ENCODE measurements at regions not wholly inside any gene's neighbourhood (a gene's known extent, or its start where the extent isn't known, plus 50 kb on each side); places are given as distances from the start of the nearest gene placed in this dataset.

DNA sequence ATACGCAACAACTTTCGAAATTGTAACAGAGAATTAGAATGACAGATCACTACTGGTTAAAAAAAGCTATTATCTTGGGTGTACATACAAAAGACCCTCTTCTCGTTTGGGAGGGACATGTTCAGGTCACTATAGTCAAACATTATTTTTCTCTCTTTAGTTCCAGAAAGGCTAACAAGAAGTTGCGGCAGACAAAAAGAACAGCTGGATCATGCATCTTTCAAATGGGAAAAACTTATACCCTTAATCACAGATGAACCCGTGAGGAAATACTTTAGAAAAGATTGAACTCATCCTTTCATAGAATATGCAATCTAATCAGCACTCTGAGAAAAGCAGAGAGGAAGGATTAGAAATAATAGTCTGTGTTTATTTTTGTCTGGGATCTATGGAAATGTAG, 72.5 kb downstream of the EVX1 start:
- ChIA-PET POLR2A (no interaction called here), CTCF (interaction anchor here (1.0 to 1.9 kb wide), 2 partner anchors 12 to 47 kb away, joined by 4 to 7 read pairs; no protein-coding TSS in a partner anchor)
- no peak overlapping the region for H3K4me3 ChIP-seq (replicated peaks in 1 of 3; ENCODE audit: insufficient read depth in 1 of 3, low read depth in 1 of 3, low read length in 3 of 3)
- H3K79me2 ChIP-seq (ENCODE audit: control insufficient read depth, insufficient read depth, low read length): no peaks in the 10 kb centered on the region
- dilution Hi-C loops (cut with MboI; ENCODE audit: extremely low pct_ligation_motif_present, low sequenced_read_pairs) (no loop called here), intact Hi-C loops (cut with micrococcal nuclease) (no loop called here)
- no peaks in the 10 kb centered on the region for H4K20me1 ChIP-seq (replicated peaks; ENCODE audit: control insufficient read depth, extremely low read depth, insufficient read depth, low read length)
- no peaks in the 10 kb centered on the region for H3K9me1 ChIP-seq (replicated peaks; ENCODE audit: control insufficient read depth, extremely low read depth, insufficient read depth, low read length)
- H3K4me2 ChIP-seq (ENCODE audit: insufficient read depth, low read length): no peak overlapping the region
- no peaks in the 10 kb centered on the region for H3K9me3 ChIP-seq (replicated peaks; ENCODE audit: control insufficient read depth, insufficient read depth, low read length)
- H3K27me3 ChIP-seq (ENCODE audit: control insufficient read depth in 2 of 2, insufficient read depth in 2 of 2, low read length in 2 of 2): peaks cover 4 to 22% of the 10 kb centered on the region in 2 experiments
- FAIRE-seq (no peak), DNase-seq (ENCODE audit: low read depth, low spot score) (no peak)
- H3K4me1 ChIP-seq (ENCODE audit: control insufficient read depth, extremely low read depth, insufficient read depth, low read length): no peaks in the 10 kb centered on the region
- TF ChIP-seq POLR2A (IDR thresholded peaks at IDR 0.05; ENCODE audit: low read depth, low read length) (no peak), EZH2 (IDR thresholded peaks at IDR 0.05; ENCODE audit: borderline replicate concordance, low read depth, low read length, severe bottlenecking) (no peak), JUN (IDR thresholded peaks at IDR 0.05; ENCODE audit: borderline replicate concordance, insufficient read depth, insufficient read length, low read depth) (no peak), GATA2 (IDR thresholded peaks at IDR 0.05; ENCODE audit: insufficient read depth, insufficient read length, low read depth, low read length) (no peak), POLR2AphosphoS5 (IDR thresholded peaks at IDR 0.05; ENCODE audit: insufficient read depth, low read depth, low read length) (no peak), MYC (IDR thresholded peaks at IDR 0.05; ENCODE audit: low read depth, low read length) (no peak)
- TF ChIP-seq, protein P1, sequence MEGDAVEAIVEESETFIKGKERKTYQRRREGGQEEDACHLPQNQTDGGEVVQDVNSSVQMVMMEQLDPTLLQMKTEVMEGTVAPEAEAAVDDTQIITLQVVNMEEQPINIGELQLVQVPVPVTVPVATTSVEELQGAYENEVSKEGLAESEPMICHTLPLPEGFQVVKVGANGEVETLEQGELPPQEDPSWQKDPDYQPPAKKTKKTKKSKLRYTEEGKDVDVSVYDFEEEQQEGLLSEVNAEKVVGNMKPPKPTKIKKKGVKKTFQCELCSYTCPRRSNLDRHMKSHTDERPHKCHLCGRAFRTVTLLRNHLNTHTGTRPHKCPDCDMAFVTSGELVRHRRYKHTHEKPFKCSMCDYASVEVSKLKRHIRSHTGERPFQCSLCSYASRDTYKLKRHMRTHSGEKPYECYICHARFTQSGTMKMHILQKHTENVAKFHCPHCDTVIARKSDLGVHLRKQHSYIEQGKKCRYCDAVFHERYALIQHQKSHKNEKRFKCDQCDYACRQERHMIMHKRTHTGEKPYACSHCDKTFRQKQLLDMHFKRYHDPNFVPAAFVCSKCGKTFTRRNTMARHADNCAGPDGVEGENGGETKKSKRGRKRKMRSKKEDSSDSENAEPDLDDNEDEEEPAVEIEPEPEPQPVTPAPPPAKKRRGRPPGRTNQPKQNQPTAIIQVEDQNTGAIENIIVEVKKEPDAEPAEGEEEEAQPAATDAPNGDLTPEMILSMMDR (IDR thresholded peaks at IDR 0.05; ENCODE audit: extremely low read depth in 1 of 2, insufficient read depth in 1 of 2, low read depth in 1 of 2, low read length in 2 of 2): no peak
- TF ChIP-seq, protein P2, sequence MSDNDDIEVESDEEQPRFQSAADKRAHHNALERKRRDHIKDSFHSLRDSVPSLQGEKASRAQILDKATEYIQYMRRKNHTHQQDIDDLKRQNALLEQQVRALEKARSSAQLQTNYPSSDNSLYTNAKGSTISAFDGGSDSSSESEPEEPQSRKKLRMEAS (IDR thresholded peaks at IDR 0.05; ENCODE audit: insufficient read depth, insufficient read length): no peak
- no peak overlapping the region for H2AFZ ChIP-seq (ENCODE audit: low read depth, low read length)
- H3K36me3 ChIP-seq (ENCODE audit: control insufficient read depth in 2 of 2, extremely low read depth in 1 of 2, insufficient read depth in 2 of 2, low read length in 2 of 2): no peaks in the 10 kb centered on the region
- no TSS peak for BruUV-seq (replicated peaks)
- H3K27ac ChIP-seq (ENCODE audit: insufficient read depth, low read depth, low read length): no peak overlapping the region
- H3K9ac ChIP-seq (replicated peaks; ENCODE audit: extremely low read depth, insufficient read depth, low read length): no peak overlapping the region
